SK-N-MC (cell line): ENCODE measurements at regions not wholly inside any gene's neighbourhood (a gene's known extent, or its start where the extent isn't known, plus 50 kb on each side); places are given as distances from the start of the nearest gene placed in this dataset.

Experiments
- EZH2 ChIP-seq: fragments of 200-600 bp; sonication (generic); IDR thresholded peaks from one replicate; pipeline ENCODE4 v1.6.1; 2017; ENCODE audit warnings: antibody characterized with exemption
- FOXP2 ChIP-seq: optimal IDR thresholded peaks from 2 replicates; pipeline ENCODE3; 2011; ENCODE audit warnings: mild to moderate bottlenecking, moderate library complexity; ENCODE audit not compliant: insufficient read depth; ENCODE audit errors: extremely low read length, control extremely low read depth
- POLR2AphosphoS5 ChIP-seq: IDR thresholded peaks from 2 replicates; pipeline ENCODE4 v1.6.1; 2012; ENCODE audit warnings: mild to moderate bottlenecking, low read depth, low read length, borderline replicate concordance

DNA sequence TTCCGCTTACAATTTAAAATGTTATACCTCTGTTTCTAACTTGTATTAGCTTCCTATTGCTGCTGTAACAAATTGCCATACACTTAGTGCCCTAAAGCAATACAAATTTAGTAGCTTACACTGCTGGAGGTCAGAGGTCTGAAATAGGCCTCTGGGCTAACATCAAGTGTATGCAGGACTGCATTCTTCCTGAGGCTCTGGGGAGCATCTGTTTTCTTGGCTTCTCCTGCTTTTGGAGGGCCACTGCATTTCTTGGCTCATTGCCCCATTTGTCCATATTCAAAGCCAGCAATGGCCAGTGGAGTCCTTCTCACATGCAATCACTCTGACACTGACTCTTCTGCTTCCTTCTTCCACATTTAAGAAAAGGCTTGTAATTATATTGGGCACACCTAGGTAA lies 639.8 kb upstream of the INTU start:
- TF ChIP-seq POLR2AphosphoS5 (no peak), EZH2 (no peak), FOXP2 (no peak)
